IMR-90 (cell line): ENCODE measurements at regions not wholly inside any gene's neighbourhood (a gene's known extent, or its start where the extent isn't known, plus 50 kb on each side); places are given as distances from the start of the nearest gene placed in this dataset.

Source experiments
- ATAC-seq: fragments of 200-7000 bp; cut with Tn5 transposase; 2 replicates; pipeline ENCODE4 v1.9.1; 2020; ENCODE audit warnings: low read depth, mild to moderate bottlenecking, moderate library complexity
- BruUV-seq: library from RNA; stranded (reverse); fragments of 400-500 nt; replicated peaks from 2 replicates; lab custom pipeline; 2021; lab: Mats Ljungman, UMichigan
- CTCF ChIA-PET: fragments of 300-600 bp; formaldehyde crosslinking; extraction: SDS; loops from one replicate; lab custom pipeline; 2021; ENCODE audit warnings: antibody characterized with exemption; lab: Yijun Ruan, JAX
- POLR2A ChIA-PET: fragments of 300-600 bp; sonication (Branson Sonifier 250); formaldehyde crosslinking; loops from one replicate; lab custom pipeline; 2022; ENCODE audit warnings: antibody characterized with exemption; ENCODE audit not compliant: unreplicated experiment; lab: Charles Lee
- DNase-seq: peaks from one replicate; pipeline ENCODE4 v3.0.0; 2013
- H2AFZ ChIP-seq: replicated peaks from 2 replicates; pipeline ENCODE3; 2013; ENCODE audit warnings: low read length, mild to moderate bottlenecking; ENCODE audit not compliant: poor library complexity
- H2AK5ac ChIP-seq: 2 replicates; pipeline ENCODE4 v1.6.1; 2013; ENCODE audit warnings: low read depth, low read length, inconsistent platforms
- H2AK9ac ChIP-seq: replicated peaks from 2 replicates; pipeline ENCODE3; 2013; ENCODE audit warnings: mild to moderate bottlenecking, low read depth, low read length, moderate library complexity; ENCODE audit not compliant: poor library complexity
- H2BK120ac ChIP-seq: 2 replicates; pipeline ENCODE4 v1.6.1; 2013; ENCODE audit warnings: low read depth, low read length, inconsistent platforms
- H2BK15ac ChIP-seq: 3 replicates; pipeline ENCODE4 v1.6.1; 2013; ENCODE audit warnings: low read depth, low read length, inconsistent platforms
- H2BK20ac ChIP-seq: 2 replicates; pipeline ENCODE4 v1.6.1; 2013; ENCODE audit warnings: low read depth, mild to moderate bottlenecking, inconsistent platforms, low read length, moderate library complexity
- H2BK5ac ChIP-seq: 2 replicates; pipeline ENCODE4 v1.6.1; 2013; ENCODE audit warnings: mild to moderate bottlenecking, low read depth, low read length, inconsistent platforms; ENCODE audit not compliant: poor library complexity, severe bottlenecking
- H3K14ac ChIP-seq: replicated peaks from 2 replicates; pipeline ENCODE4 v1.6.1; 2013; ENCODE audit warnings: low read depth, low read length, inconsistent platforms
- H3K18ac ChIP-seq: 2 replicates; pipeline ENCODE4 v1.6.1; 2013; ENCODE audit warnings: low read depth, low read length, control low read depth
- H3K23ac ChIP-seq: 2 replicates; pipeline ENCODE4 v1.6.1; 2013; ENCODE audit warnings: low read depth, low read length, inconsistent platforms
- H3K27ac ChIP-seq: 2 replicates; pipeline ENCODE4 v1.5.1; 2013; ENCODE audit warnings: mild to moderate bottlenecking, control low read depth, low read length; ENCODE audit not compliant: insufficient read depth
- H3K27me3 ChIP-seq: 2 replicates; pipeline ENCODE4 v1.6.1; 2013; ENCODE audit warnings: low read length; ENCODE audit not compliant: control insufficient read depth, insufficient read depth
- H3K36me3 ChIP-seq: 2 replicates; pipeline ENCODE4 v1.6.1; 2013; ENCODE audit warnings: low read length, mixed read lengths; ENCODE audit not compliant: control insufficient read depth, insufficient read depth
- H3K4ac ChIP-seq: 2 replicates; pipeline ENCODE4 v1.6.1; 2013; ENCODE audit warnings: low read depth, low read length, inconsistent platforms
- H3K4me1 ChIP-seq: 2 replicates; pipeline ENCODE4 v1.6.1; 2013; ENCODE audit warnings: low read length, mixed read lengths; ENCODE audit not compliant: control insufficient read depth, insufficient read depth
- H3K4me2 ChIP-seq: 2 replicates; pipeline ENCODE4 v1.6.1; 2013; ENCODE audit warnings: low read depth, mild to moderate bottlenecking, control low read depth, low read length, moderate library complexity
- H3K4me3 ChIP-seq: 2 replicates; pipeline ENCODE4 v1.5.1; 2013; ENCODE audit warnings: low read depth, mild to moderate bottlenecking, control low read depth, low read length, moderate library complexity; ENCODE audit not compliant: insufficient read depth
- H3K56ac ChIP-seq: 2 replicates; pipeline ENCODE4 v1.6.1; 2013; ENCODE audit warnings: low read length, inconsistent platforms; ENCODE audit not compliant: insufficient read depth; ENCODE audit errors: extremely low read depth
- H3K79me1 ChIP-seq, 2 experiments: 2 replicates each; pipeline ENCODE4 v1.6.1; 2013; ENCODE audit warnings: low read length in 2 of 2, inconsistent platforms in 1 of 2, low read depth in 1 of 2
- H3K9ac ChIP-seq: 2 replicates; pipeline ENCODE4 v1.6.1; 2013; ENCODE audit warnings: low read depth, low read length, control low read depth
- H3K9me1 ChIP-seq: 2 replicates; pipeline ENCODE4 v1.6.1; 2013; ENCODE audit warnings: low read length, inconsistent platforms; ENCODE audit not compliant: insufficient read depth
- H3K9me3 ChIP-seq: 2 replicates; pipeline ENCODE4 v1.6.1; 2013; ENCODE audit warnings: low read length; ENCODE audit not compliant: control insufficient read depth, insufficient read depth
- H4K20me1 ChIP-seq: 2 replicates; pipeline ENCODE4 v1.6.1; 2013; ENCODE audit warnings: low read length, inconsistent platforms; ENCODE audit not compliant: insufficient read depth
- H4K5ac ChIP-seq: 2 replicates; pipeline ENCODE4 v1.6.1; 2013; ENCODE audit warnings: mild to moderate bottlenecking, low read depth, low read length, control low read depth
- H4K8ac ChIP-seq, 2 experiments: 2 replicates each; pipeline ENCODE4 v1.6.1; 2013; ENCODE audit warnings: low read depth in 2 of 2, low read length in 2 of 2, control low read depth in 1 of 2, inconsistent platforms in 1 of 2
- H4K91ac ChIP-seq: 2 replicates; pipeline ENCODE4 v1.6.1; 2013; ENCODE audit warnings: low read depth, low read length, inconsistent platforms; ENCODE audit not compliant: insufficient read depth
- CEBPB ChIP-seq: IDR thresholded peaks from 2 replicates; pipeline ENCODE4 v1.6.1; 2012; ENCODE audit warnings: low read depth, low read length, improper control_type of control experiment
- FOS ChIP-seq: fragments of 150-350 bp; IDR thresholded peaks from 2 replicates; pipeline ENCODE4 v1.6.1; 2016; ENCODE audit warnings: low read depth, low read length
- MAFK ChIP-seq: IDR thresholded peaks from 2 replicates; pipeline ENCODE4 v1.6.1; 2012; ENCODE audit warnings: low read depth, low read length, improper control_type of control experiment
- MAZ ChIP-seq: IDR thresholded peaks from 2 replicates; pipeline ENCODE4 v1.6.1; 2012; ENCODE audit warnings: low read depth, mild to moderate bottlenecking, low read length, improper control_type of control experiment, moderate library complexity, borderline replicate concordance
- MXI1 ChIP-seq: IDR thresholded peaks from 2 replicates; pipeline ENCODE4 v1.6.1; 2012; ENCODE audit warnings: low read depth, mild to moderate bottlenecking, low read length, moderate library complexity, borderline replicate concordance
- NFE2L2 ChIP-seq: fragments of 150-350 bp; IDR thresholded peaks from 2 replicates; pipeline ENCODE4 v1.6.1; 2016; ENCODE audit warnings: low read depth, mild to moderate bottlenecking, low read length
- POLR2A ChIP-seq: IDR thresholded peaks from 2 replicates; pipeline ENCODE4 v1.6.1; 2012; ENCODE audit warnings: mild to moderate bottlenecking, low read depth, low read length
- RAD21 ChIP-seq: IDR thresholded peaks from 2 replicates; pipeline ENCODE4 v1.6.1; 2012; ENCODE audit warnings: low read length, improper control_type of control experiment
- RCOR1 ChIP-seq: IDR thresholded peaks from 2 replicates; pipeline ENCODE4 v1.6.1; 2012; ENCODE audit warnings: mild to moderate bottlenecking, low read length, improper control_type of control experiment; ENCODE audit not compliant: insufficient replicate concordance
- RFX5 ChIP-seq: IDR thresholded peaks from 2 replicates; pipeline ENCODE4 v1.8.0; 2012; ENCODE audit warnings: low read depth, mild to moderate bottlenecking, low read length, moderate library complexity
- SMC3 ChIP-seq: fragments of 150-350 bp; IDR thresholded peaks from 2 replicates; pipeline ENCODE4 v1.6.1; 2016; ENCODE audit warnings: low read depth, mild to moderate bottlenecking, antibody characterized with exemption, low read length, moderate library complexity
- WGBS, 2 experiments: methylation state at CpG; one replicate each; pipeline versions ENCODE4 v1.1.5 to v1.1.7; 2013; ENCODE audit warnings: missing lambda C conversion rate in 2 of 2; ENCODE audit not compliant: insufficient read length in 1 of 2; ENCODE audit errors: extremely low coverage in 2 of 2; 5-methylcytosine and 5-hydroxymethylcytosine counted together
- dilution Hi-C: fragments of 300-500 bp; cut with HindIII; formaldehyde crosslinking; loops from one replicate; pipeline ENCODE4 v1.14.3; 2018; ENCODE audit warnings: low sequenced_read_pairs; ENCODE audit not compliant: unreplicated experiment
- in situ Hi-C: fragments of 300-500 bp; cut with MboI; formaldehyde crosslinking; loops from 3 replicates; pipeline ENCODE4 v1.14.3; 2019; ENCODE audit warnings: low sequenced_read_pairs, inconsistent platforms, mixed read lengths
- intact Hi-C: fragments of 100-400 bp; cut with micrococcal nuclease; formaldehyde crosslinking; loops from 2 replicates; pipeline ENCODE4 v1.10.0; 2022
- TF ChIP-seq, protein P1 (sequence below): fragments of 150-350 bp; IDR thresholded peaks from 2 replicates; pipeline ENCODE4 v1.6.1; 2017; ENCODE audit warnings: mild to moderate bottlenecking, antibody characterized with exemption, low read length, low read depth
- TF ChIP-seq, protein P2 (sequence below): fragments of 150-350 bp; IDR thresholded peaks from 2 replicates; pipeline ENCODE4 v1.6.1; 2016; ENCODE audit warnings: low read depth, mild to moderate bottlenecking, low read length, moderate library complexity, borderline replicate concordance
- TF ChIP-seq, protein P3 (sequence below): conservative IDR thresholded peaks from 2 replicates; pipeline ENCODE4 v1.5.1; 2012; ENCODE audit warnings: mild to moderate bottlenecking, low read depth, low read length, improper control_type of control experiment

DNA sequence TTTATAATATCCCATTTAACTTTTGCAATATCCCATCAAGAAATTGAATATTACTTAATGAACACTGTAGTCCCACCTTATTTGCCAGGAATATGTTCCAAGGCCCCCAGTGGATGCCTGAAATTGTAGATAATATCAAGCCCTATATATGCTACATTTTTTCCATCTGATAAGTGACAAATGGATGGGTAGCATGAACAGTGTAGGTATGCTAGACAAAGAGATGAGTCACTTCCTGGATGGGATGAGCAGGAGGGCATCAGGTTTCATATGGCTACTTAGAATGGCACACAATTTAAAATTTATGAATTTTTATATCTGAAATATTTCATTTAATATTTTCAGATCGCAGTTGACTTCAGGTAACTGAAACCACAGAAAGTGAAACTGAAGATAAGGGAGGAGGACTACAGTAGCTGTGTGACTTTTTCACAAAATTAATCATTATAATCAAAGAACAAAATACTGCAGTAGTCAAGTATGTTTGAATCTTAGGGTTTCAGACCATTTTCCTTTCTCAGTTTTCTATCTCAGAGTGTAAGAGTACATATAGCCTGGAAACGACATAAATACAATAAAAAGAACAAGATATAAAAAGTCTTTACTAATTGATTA, 636.4 kb upstream of the ARRDC3 start:
- H2AFZ ChIP-seq = no peak overlapping the region
- no peaks in the 10 kb centered on the region for H3K9me3 ChIP-seq
- H3K23ac ChIP-seq = no peak overlapping the region
- H4K8ac ChIP-seq = peak overlapping the region; percentile 4 to 26; a peak in 3 of 4 replicates
- no peak for ATAC-seq
- H2AK9ac ChIP-seq = no peak overlapping the region
- no peak overlapping the region for H3K56ac ChIP-seq
- H3K4ac ChIP-seq = peak overlapping the region; percentile 39; the same call in 1 of the 2 replicates
- no peak overlapping the region for H3K4me3 ChIP-seq
- no peak overlapping the region for H4K5ac ChIP-seq
- H2BK5ac ChIP-seq = peak overlapping the region; percentile 58
- whole genome bisulfite sequencing, 2 experiments = no CpG with 5 or more reads among the region's 2 CpGs
- no peaks in the 10 kb centered on the region for H3K36me3 ChIP-seq
- peak overlapping the region; percentile 33; the same call in 1 of the 2 replicates for H2BK20ac ChIP-seq
- H2BK15ac ChIP-seq = 0 out of 3 replicates have a peak overlapping the region, but pooled peaks have one; percentile 19
- TF ChIP-seq SMC3 (no peak), RAD21 (no peak), CEBPB (no peak), RCOR1 (no peak), MAZ (no peak), MXI1 (no peak), POLR2A (no peak), MAFK (no peak), FOS (no peak), NFE2L2 (no peak), RFX5 (no peak)
- TF ChIP-seq, protein P1, sequence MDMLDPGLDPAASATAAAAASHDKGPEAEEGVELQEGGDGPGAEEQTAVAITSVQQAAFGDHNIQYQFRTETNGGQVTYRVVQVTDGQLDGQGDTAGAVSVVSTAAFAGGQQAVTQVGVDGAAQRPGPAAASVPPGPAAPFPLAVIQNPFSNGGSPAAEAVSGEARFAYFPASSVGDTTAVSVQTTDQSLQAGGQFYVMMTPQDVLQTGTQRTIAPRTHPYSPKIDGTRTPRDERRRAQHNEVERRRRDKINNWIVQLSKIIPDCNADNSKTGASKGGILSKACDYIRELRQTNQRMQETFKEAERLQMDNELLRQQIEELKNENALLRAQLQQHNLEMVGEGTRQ = no peak
- TF ChIP-seq, protein P2, sequence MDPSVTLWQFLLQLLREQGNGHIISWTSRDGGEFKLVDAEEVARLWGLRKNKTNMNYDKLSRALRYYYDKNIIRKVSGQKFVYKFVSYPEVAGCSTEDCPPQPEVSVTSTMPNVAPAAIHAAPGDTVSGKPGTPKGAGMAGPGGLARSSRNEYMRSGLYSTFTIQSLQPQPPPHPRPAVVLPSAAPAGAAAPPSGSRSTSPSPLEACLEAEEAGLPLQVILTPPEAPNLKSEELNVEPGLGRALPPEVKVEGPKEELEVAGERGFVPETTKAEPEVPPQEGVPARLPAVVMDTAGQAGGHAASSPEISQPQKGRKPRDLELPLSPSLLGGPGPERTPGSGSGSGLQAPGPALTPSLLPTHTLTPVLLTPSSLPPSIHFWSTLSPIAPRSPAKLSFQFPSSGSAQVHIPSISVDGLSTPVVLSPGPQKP = no peak
- TF ChIP-seq, protein P3, sequence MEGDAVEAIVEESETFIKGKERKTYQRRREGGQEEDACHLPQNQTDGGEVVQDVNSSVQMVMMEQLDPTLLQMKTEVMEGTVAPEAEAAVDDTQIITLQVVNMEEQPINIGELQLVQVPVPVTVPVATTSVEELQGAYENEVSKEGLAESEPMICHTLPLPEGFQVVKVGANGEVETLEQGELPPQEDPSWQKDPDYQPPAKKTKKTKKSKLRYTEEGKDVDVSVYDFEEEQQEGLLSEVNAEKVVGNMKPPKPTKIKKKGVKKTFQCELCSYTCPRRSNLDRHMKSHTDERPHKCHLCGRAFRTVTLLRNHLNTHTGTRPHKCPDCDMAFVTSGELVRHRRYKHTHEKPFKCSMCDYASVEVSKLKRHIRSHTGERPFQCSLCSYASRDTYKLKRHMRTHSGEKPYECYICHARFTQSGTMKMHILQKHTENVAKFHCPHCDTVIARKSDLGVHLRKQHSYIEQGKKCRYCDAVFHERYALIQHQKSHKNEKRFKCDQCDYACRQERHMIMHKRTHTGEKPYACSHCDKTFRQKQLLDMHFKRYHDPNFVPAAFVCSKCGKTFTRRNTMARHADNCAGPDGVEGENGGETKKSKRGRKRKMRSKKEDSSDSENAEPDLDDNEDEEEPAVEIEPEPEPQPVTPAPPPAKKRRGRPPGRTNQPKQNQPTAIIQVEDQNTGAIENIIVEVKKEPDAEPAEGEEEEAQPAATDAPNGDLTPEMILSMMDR = no peak
- BruUV-seq = no TSS peak
- H4K20me1 ChIP-seq = no peaks in the 10 kb centered on the region
- no peak overlapping the region for H3K14ac ChIP-seq
- dilution Hi-C loops (no loop called here), intact Hi-C loops (no loop called here), in situ Hi-C loops (no loop called here)
- no peak overlapping the region for H2AK5ac ChIP-seq
- peaks cover 3% of the 10 kb centered on the region; the same call in 1 of the 2 replicates for H3K9me1 ChIP-seq
- ChIA-PET CTCF (no interaction called here), POLR2A (no interaction called here)
- H3K4me1 ChIP-seq = peaks cover 6% of the 10 kb centered on the region
- no peaks in the 10 kb centered on the region for H3K79me1 ChIP-seq
- H3K18ac ChIP-seq = peak overlapping the region; percentile 46
- no peaks in the 10 kb centered on the region for H3K27me3 ChIP-seq
- H3K4me2 ChIP-seq = peak overlapping the region; percentile 56; the same call in 1 of the 2 replicates
- DNase-seq = peak; percentile 30
- H3K27ac ChIP-seq = no peak overlapping the region
- no peak overlapping the region for H3K9ac ChIP-seq
- H2BK120ac ChIP-seq = peak overlapping the region; percentile 52; the same call in 1 of the 2 replicates
- H4K91ac ChIP-seq = no peak overlapping the region
